WTC11 (cell line): ENCODE measurements at regions not wholly inside any gene's neighbourhood (a gene's known extent, or its start where the extent isn't known, plus 50 kb on each side); places are given as distances from the start of the nearest gene placed in this dataset.

ENCODE experiments used
- ATF1 ChIP-seq: sonication (generic); formaldehyde crosslinking; IDR thresholded peaks from 2 replicates; pipeline ENCODE4 v1.8.1; 2023; ENCODE audit warnings: mild to moderate bottlenecking, moderate library complexity, missing genetic modification reagents
- CREM ChIP-seq: sonication (generic); formaldehyde crosslinking; IDR thresholded peaks from 2 replicates; pipeline ENCODE4 v1.8.1; 2022; ENCODE audit warnings: mild to moderate bottlenecking, missing genetic modification reagents, moderate library complexity
- CTCF ChIP-seq: fragments of 200-600 bp; IDR thresholded peaks from 2 replicates; pipeline ENCODE4 v1.8.0; 2022; ENCODE audit warnings: antibody characterized with exemption
- ERG ChIP-seq: fragments of 250-450 bp; sonication (Bioruptor Pico); IDR thresholded peaks from 2 replicates; pipeline ENCODE4 v1.8.0; 2021; ENCODE audit warnings: mild to moderate bottlenecking
- ESRRA ChIP-seq: sonication (generic); formaldehyde crosslinking; IDR thresholded peaks from 2 replicates; pipeline ENCODE4 v1.8.1; 2022; ENCODE audit warnings: mild to moderate bottlenecking, missing genetic modification reagents, borderline replicate concordance
- ETV6 ChIP-seq: sonication (generic); formaldehyde crosslinking; IDR thresholded peaks from 2 replicates; pipeline ENCODE4 v1.8.1; 2022; ENCODE audit warnings: mild to moderate bottlenecking, missing genetic modification reagents
- GABPB1 ChIP-seq: sonication (generic); formaldehyde crosslinking; IDR thresholded peaks from 2 replicates; pipeline ENCODE4 v1.8.1; 2023; ENCODE audit warnings: mild to moderate bottlenecking, missing genetic modification reagents
- IRF2 ChIP-seq: sonication (generic); formaldehyde crosslinking; IDR thresholded peaks from 2 replicates; pipeline ENCODE4 v1.8.0; 2022; ENCODE audit warnings: low read depth, missing genetic modification reagents, borderline replicate concordance
- MXD4 ChIP-seq: fragments of 250-450 bp; sonication (Bioruptor Pico); IDR thresholded peaks from 2 replicates; pipeline ENCODE4 v1.8.0; 2021; ENCODE audit warnings: mild to moderate bottlenecking, moderate library complexity, borderline replicate concordance
- NFE2L1 ChIP-seq: sonication (generic); formaldehyde crosslinking; IDR thresholded peaks from 2 replicates; pipeline ENCODE4 v1.8.1; 2023; ENCODE audit warnings: missing genetic modification reagents
- TEAD1 ChIP-seq: sonication (generic); formaldehyde crosslinking; IDR thresholded peaks from 2 replicates; pipeline ENCODE4 v1.8.0; 2022; ENCODE audit warnings: mild to moderate bottlenecking, missing genetic modification reagents
- ZMAT4 ChIP-seq: fragments of 250-450 bp; sonication (Bioruptor Pico); IDR thresholded peaks from 2 replicates; pipeline ENCODE4 v1.9.0; 2021; ENCODE audit warnings: mild to moderate bottlenecking
- ZNF281 ChIP-seq: sonication (generic); formaldehyde crosslinking; IDR thresholded peaks from 2 replicates; pipeline ENCODE4 v1.8.0; 2023; ENCODE audit warnings: mild to moderate bottlenecking, missing genetic modification reagents
- TF ChIP-seq, protein P1 (sequence below): sonication (generic); formaldehyde crosslinking; IDR thresholded peaks from 2 replicates; pipeline ENCODE4 v1.8.0; 2022; ENCODE audit warnings: mild to moderate bottlenecking, missing genetic modification reagents
- TF ChIP-seq, protein P2 (sequence below): sonication (generic); formaldehyde crosslinking; IDR thresholded peaks from 2 replicates; pipeline ENCODE4 v1.8.1; 2022; ENCODE audit warnings: missing genetic modification reagents, borderline replicate concordance
- TF ChIP-seq, protein P3 (sequence below): sonication (generic); formaldehyde crosslinking; conservative IDR thresholded peaks from 2 replicates; pipeline ENCODE4 v1.8.1; 2023; ENCODE audit warnings: mild to moderate bottlenecking, low read depth, missing genetic modification reagents, moderate library complexity
- TF ChIP-seq, protein P4 (sequence below): sonication (generic); formaldehyde crosslinking; IDR thresholded peaks from 2 replicates; pipeline ENCODE4 v1.8.1; 2023; ENCODE audit warnings: mild to moderate bottlenecking, missing genetic modification reagents, moderate library complexity

DNA sequence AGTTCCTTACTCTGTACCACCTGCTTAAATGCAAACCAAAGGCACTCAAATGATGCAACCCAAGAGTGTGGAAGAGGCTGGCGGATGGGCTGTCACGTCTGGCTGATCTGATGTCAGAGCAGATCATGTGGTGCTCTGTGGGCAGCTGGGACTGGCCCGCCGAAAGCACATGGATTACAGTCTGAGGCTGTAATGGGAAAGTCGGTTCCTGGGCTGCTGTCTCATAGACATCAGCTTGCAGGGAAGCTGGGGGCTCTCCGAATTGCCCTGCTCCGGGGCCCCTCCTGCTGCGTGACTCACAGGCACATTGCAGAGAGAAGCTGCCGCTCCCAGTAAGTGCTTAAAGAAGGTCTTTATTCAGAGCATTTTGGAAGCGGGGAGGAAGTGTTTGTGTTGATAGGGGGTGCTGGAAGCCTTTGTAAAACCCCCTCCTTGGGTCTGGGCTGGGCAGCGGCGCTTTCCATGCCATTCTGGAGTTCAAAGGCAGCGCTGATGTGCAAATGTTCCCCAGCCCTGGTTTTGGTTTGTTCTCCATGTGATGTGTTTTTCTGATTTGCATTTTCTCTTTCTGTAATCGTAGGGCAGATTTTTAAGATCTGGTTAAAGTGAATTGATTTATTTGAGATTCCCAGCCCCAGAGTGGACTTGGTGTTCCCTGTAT lies 181.1 kb downstream of the LARP7 start (continued):
- TF ChIP-seq, protein P1, sequence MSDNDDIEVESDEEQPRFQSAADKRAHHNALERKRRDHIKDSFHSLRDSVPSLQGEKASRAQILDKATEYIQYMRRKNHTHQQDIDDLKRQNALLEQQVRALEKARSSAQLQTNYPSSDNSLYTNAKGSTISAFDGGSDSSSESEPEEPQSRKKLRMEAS (CRISPR knock-in tag), result peak; percentile 93
- TF ChIP-seq, protein P2, sequence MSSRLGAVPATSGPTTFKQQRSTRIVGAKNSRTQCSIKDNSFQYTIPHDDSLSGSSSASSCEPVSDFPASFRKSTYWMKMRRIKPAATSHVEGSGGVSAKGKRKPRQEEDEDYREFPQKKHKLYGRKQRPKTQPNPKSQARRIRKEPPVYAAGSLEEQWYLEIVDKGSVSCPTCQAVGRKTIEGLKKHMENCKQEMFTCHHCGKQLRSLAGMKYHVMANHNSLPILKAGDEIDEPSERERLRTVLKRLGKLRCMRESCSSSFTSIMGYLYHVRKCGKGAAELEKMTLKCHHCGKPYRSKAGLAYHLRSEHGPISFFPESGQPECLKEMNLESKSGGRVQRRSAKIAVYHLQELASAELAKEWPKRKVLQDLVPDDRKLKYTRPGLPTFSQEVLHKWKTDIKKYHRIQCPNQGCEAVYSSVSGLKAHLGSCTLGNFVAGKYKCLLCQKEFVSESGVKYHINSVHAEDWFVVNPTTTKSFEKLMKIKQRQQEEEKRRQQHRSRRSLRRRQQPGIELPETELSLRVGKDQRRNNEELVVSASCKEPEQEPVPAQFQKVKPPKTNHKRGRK (CRISPR knock-in tag), result no peak
- TF ChIP-seq, protein P3, sequence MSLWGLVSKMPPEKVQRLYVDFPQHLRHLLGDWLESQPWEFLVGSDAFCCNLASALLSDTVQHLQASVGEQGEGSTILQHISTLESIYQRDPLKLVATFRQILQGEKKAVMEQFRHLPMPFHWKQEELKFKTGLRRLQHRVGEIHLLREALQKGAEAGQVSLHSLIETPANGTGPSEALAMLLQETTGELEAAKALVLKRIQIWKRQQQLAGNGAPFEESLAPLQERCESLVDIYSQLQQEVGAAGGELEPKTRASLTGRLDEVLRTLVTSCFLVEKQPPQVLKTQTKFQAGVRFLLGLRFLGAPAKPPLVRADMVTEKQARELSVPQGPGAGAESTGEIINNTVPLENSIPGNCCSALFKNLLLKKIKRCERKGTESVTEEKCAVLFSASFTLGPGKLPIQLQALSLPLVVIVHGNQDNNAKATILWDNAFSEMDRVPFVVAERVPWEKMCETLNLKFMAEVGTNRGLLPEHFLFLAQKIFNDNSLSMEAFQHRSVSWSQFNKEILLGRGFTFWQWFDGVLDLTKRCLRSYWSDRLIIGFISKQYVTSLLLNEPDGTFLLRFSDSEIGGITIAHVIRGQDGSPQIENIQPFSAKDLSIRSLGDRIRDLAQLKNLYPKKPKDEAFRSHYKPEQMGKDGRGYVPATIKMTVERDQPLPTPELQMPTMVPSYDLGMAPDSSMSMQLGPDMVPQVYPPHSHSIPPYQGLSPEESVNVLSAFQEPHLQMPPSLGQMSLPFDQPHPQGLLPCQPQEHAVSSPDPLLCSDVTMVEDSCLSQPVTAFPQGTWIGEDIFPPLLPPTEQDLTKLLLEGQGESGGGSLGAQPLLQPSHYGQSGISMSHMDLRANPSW (CRISPR knock-in tag), result no peak
- TF ChIP-seq NFE2L1 (CRISPR knock-in tag) (no peak), ZMAT4 (CRISPR knock-in tag) (no peak), GABPB1 (CRISPR knock-in tag) (no peak), TEAD1 (no peak), CTCF (no peak), MXD4 (CRISPR knock-in tag) (no peak), IRF2 (CRISPR knock-in tag) (no peak), ETV6 (CRISPR knock-in tag) (no peak), ZNF281 (CRISPR knock-in tag) (no peak), ATF1 (CRISPR knock-in tag) (no peak), ESRRA (no peak), ERG (CRISPR knock-in tag) (no peak), CREM (CRISPR knock-in tag) (0 out of 2 replicates have a peak, but pooled peaks have one; percentile 58)
- TF ChIP-seq, protein P4, sequence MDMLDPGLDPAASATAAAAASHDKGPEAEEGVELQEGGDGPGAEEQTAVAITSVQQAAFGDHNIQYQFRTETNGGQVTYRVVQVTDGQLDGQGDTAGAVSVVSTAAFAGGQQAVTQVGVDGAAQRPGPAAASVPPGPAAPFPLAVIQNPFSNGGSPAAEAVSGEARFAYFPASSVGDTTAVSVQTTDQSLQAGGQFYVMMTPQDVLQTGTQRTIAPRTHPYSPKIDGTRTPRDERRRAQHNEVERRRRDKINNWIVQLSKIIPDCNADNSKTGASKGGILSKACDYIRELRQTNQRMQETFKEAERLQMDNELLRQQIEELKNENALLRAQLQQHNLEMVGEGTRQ (CRISPR knock-in tag), result peak; percentile 86
